Left ventricle myocardium inferior (tissue), 1 donor: ENCODE measurements at regions not wholly inside any gene's neighbourhood (a gene's known extent, or its start where the extent isn't known, plus 50 kb on each side); places are given as distances from the start of the nearest gene placed in this dataset.

Source experiments
- DNase-seq: peaks from one replicate; pipeline ENCODE4 v3.0.0-alpha.2; 2020
- H3K27ac ChIP-seq: fragments of 200-600 bp; replicated peaks from 2 replicates; pipeline ENCODE4 v1.8.0; 2021
- H3K27me3 ChIP-seq: fragments of 200-600 bp; 2 replicates; pipeline ENCODE4 v1.8.0; 2021; ENCODE audit warnings: low read depth
- H3K36me3 ChIP-seq: fragments of 200-600 bp; 2 replicates; pipeline ENCODE4 v1.8.0; 2021
- H3K4me1 ChIP-seq: fragments of 200-600 bp; 2 replicates; pipeline ENCODE4 v1.8.0; 2021
- H3K4me3 ChIP-seq: fragments of 200-600 bp; 2 replicates; pipeline ENCODE4 v1.8.0; 2021; ENCODE audit warnings: mild to moderate bottlenecking, moderate library complexity
- H3K9me3 ChIP-seq: fragments of 200-600 bp; replicated peaks from 2 replicates; pipeline ENCODE4 v1.8.0; 2021
- CTCF ChIP-seq: fragments of 200-600 bp; IDR thresholded peaks from 2 replicates; pipeline ENCODE4 v1.8.0; 2021; ENCODE audit warnings: antibody characterized with exemption, mild to moderate bottlenecking, borderline replicate concordance
- intact Hi-C: fragments of 100-400 bp; cut with micrococcal nuclease; formaldehyde crosslinking; loops from one replicate; pipeline ENCODE4 v1.11.0; 2022
- donor health status: DM: no; HTN: yes; CAD: no; lungs with severe emphysema.

- no peaks in the 10 kb centered on the region for H3K36me3 ChIP-seq
- H3K4me1 ChIP-seq: no peaks in the 10 kb centered on the region
- intact Hi-C loops: no loop called here
- no peak for DNase-seq
- no peak overlapping the region for H3K27ac ChIP-seq
- no peak for TF ChIP-seq CTCF
- peaks cover 29% of the 10 kb centered on the region for H3K27me3 ChIP-seq
- no peak overlapping the region for H3K4me3 ChIP-seq
- H3K9me3 ChIP-seq: no peaks in the 10 kb centered on the region
Measured at GRCh38 chr4:54427826-54428225, 198.7 kb downstream of the PDGFRA start.

- intact Hi-C loops: no loop called here
- DNase-seq: no peak
- no peak for TF ChIP-seq CTCF
- Histone ChIP-seq H3K27ac (no peak overlapping the region), H3K36me3 (no peaks in the 10 kb centered on the region), H3K27me3 (peaks cover 28% of the 10 kb centered on the region), H3K4me1 (no peaks in the 10 kb centered on the region), H3K4me3 (no peak overlapping the region), H3K9me3 (no peaks in the 10 kb centered on the region)
Measured at GRCh38 chr4:54428940-54429339, 199.8 kb downstream of the PDGFRA start.

DNA sequence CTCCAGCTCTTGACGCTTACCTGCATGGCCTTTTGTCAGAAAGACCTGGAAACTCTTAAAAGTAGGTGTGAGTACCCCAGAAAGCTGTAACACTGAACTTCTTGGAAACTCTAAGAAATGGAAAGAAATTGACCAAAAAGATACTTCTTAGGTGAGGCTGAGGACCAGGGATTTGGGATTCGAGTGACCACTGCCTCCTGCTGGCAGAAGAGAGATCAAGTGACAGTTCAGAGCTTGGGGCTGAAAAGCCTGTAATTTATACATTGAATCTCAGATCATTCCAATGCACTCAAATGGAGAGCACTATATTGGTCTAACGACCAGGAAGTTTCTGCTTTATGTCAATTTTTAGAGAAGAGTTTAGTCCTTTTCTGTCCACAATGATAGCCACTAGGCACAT, 204.6 kb downstream of the PDGFRA start:
- H3K9me3 ChIP-seq: no peaks in the 10 kb centered on the region
- H3K4me1 ChIP-seq: no peaks in the 10 kb centered on the region
- H3K27ac ChIP-seq: no peak overlapping the region
- peaks cover 23% of the 10 kb centered on the region for H3K27me3 ChIP-seq
- TF ChIP-seq CTCF: peak; percentile 55
- no peak for DNase-seq
- no peaks in the 10 kb centered on the region for H3K36me3 ChIP-seq
- intact Hi-C loops: no loop called here
- no peak overlapping the region for H3K4me3 ChIP-seq

GRCh38 chr4:54439831-54440243, 210.7 kb downstream of the PDGFRA start:
- no peak for TF ChIP-seq CTCF
- DNase-seq: peak; percentile 17
- intact Hi-C loops: loop anchor here (5.0 kb wide), 1 partner anchor 123 kb away; no protein-coding TSS in a partner anchor
- Histone ChIP-seq H3K4me1 (peaks cover 9% of the 10 kb centered on the region), H3K4me3 (peak overlapping the region; percentile 40), H3K36me3 (no peaks in the 10 kb centered on the region), H3K9me3 (no peaks in the 10 kb centered on the region), H3K27me3 (peaks cover 7% of the 10 kb centered on the region), H3K27ac (peak overlapping the region; percentile 65)

- intact Hi-C loops: loop anchor here (5.0 kb wide), 1 partner anchor 123 kb away; no protein-coding TSS in a partner anchor
- no peaks in the 10 kb centered on the region for H3K36me3 ChIP-seq
- H3K4me1 ChIP-seq: peaks cover 9% of the 10 kb centered on the region
- H3K27ac ChIP-seq: peak overlapping the region; percentile 65
- H3K9me3 ChIP-seq: no peaks in the 10 kb centered on the region
- TF ChIP-seq CTCF: peak; percentile 78
- no peak for DNase-seq
- H3K27me3 ChIP-seq: no peaks in the 10 kb centered on the region
- peak overlapping the region; percentile 40 for H3K4me3 ChIP-seq
Measured at GRCh38 chr4:54440394-54441136, 211.5 kb downstream of the PDGFRA start.
